Transverse colon (tissue), 4 donors: ENCODE measurements at regions not wholly inside any gene's neighbourhood (a gene's known extent, or its start where the extent isn't known, plus 50 kb on each side); places are given as distances from the start of the nearest gene placed in this dataset.

Source experiments
- CTCF ChIP-seq, 5 experiments: fragments of 200-600 bp in 3 of 5; fragments of 450-650 bp in 2 of 5; sonication (generic) in 3 of 5; IDR thresholded peaks; 1 replicate in 2 of 5; 2 replicates in 3 of 5; pipeline ENCODE4 v1.5.1; 2016 to 2017; ENCODE audit warnings: antibody characterized with exemption in 5 of 5, inconsistent platforms in 3 of 5, mild to moderate bottlenecking in 2 of 5, moderate library complexity in 1 of 5
- EP300 ChIP-seq: sonication (generic); formaldehyde crosslinking; IDR thresholded peaks from one replicate; pipeline ENCODE4 v1.6.1; 2017; ENCODE audit warnings: antibody characterized with exemption, low read depth
- POLR2A ChIP-seq: fragments of 450-650 bp; IDR thresholded peaks from one replicate; pipeline ENCODE4 v1.6.1; 2016; ENCODE audit warnings: antibody characterized with exemption, mild to moderate bottlenecking, moderate library complexity
- POLR2AphosphoS5 ChIP-seq, 3 donors: sonication (generic); formaldehyde crosslinking; IDR thresholded peaks; one replicate each; pipeline ENCODE4 v1.6.1; 2016; ENCODE audit warnings: antibody characterized with exemption in 3 of 3

- TF ChIP-seq POLR2A (no peak), EP300 (no peak), CTCF (IDR thresholded peaks at IDR 0.05) (no peak), POLR2AphosphoS5 (IDR thresholded peaks at IDR 0.05) (no peak)
These were observed 79.5 kb upstream of the CALM2 start for GRCh38 chr2:47255794-47256193.
